ENCODE measurements at regions not wholly inside any gene's neighbourhood (a gene's known extent, or its start where the extent isn't known, plus 50 kb on each side); places are given as distances from the start of the nearest gene placed in this dataset.

DNA sequence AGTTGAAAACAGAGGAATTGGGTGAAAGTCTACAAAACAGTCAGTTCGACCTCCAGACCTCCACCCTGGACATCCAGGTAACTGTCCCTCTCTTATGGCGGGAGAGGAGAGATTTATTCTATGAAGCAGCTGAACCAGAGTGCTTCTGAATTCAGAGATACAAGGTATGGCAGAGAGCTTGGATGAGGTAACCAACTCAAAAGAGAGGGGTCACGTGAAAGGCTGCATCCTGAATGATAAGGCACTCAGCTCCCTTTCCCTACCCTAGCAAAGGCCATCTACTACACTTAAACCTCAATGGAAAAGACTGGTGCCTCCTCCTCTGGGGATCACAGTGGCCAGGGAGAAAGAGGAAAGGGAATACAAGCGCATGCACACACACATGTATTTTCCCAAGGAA, 88.4 kb upstream of the KCNA3 start:
- no peak for DNase-seq

DNA sequence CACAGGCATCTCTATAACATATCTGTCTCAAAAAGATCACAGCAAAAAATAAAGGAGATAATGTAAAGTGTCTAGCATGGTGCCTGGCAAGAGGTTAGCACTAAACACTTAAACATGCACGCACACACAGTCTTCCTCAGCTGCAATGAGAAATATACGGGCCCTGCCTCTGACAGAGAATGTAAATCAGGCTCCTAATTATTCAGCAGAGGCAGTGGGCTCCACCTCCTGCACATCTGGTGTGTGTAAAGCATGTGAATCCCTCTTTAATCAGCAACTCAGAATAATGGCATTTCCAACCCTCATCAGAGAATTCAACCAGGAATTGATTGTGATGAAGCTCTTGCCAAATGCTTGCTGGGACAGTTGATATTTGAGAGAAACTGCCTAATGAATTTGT, 85.6 kb upstream of the KCNA3 start:
- no peak for DNase-seq

DNA sequence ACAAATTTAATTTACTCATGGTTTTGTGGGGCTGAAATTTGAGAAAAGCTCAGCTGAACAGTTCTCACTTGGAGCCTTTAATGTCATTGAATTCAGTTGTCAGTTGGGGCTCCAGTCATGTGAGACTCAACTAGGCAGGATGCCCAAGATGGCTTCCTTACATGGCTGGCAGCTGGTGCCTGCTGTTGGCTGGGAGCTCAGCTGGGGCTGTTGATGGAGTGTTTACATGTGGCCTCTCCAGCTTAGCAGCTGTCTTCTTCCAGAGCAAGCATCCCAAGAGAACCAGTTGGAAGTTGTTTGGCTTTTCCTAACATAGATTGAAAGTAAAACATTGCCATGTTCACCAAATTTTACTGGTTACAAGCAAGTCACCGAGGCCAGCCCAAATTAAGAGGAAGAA, 81.8 kb upstream of the KCNA3 start:
- no peak for DNase-seq

- no peak for DNase-seq
These were observed 78.4 kb upstream of the KCNA3 start for GRCh38 chr1:110752941-110753725.

GRCh38 chr1:110750562-110750961, 75.8 kb upstream of the KCNA3 start:
- no peak for DNase-seq

DNA sequence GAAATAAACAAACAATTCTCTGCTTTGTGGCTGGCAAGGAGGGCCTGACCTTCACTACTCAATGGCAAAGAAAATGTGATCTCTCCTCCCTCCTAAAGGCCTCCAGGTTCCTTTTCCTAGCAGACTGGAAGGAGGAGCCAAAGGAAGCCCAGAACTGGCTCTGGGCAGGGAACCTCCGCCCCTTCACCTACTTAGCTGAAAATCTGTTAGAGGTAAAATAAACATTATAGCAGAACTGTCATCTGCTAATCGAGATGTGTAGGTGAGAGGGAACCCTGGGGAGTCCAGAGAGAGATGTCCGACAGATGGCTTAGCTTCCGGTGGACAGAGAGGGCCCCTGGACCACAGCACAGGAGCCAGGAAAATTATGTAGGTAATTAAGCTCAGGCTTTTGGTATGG, 75.2 kb upstream of the KCNA3 start:
- DNase-seq, result no peak

DNA sequence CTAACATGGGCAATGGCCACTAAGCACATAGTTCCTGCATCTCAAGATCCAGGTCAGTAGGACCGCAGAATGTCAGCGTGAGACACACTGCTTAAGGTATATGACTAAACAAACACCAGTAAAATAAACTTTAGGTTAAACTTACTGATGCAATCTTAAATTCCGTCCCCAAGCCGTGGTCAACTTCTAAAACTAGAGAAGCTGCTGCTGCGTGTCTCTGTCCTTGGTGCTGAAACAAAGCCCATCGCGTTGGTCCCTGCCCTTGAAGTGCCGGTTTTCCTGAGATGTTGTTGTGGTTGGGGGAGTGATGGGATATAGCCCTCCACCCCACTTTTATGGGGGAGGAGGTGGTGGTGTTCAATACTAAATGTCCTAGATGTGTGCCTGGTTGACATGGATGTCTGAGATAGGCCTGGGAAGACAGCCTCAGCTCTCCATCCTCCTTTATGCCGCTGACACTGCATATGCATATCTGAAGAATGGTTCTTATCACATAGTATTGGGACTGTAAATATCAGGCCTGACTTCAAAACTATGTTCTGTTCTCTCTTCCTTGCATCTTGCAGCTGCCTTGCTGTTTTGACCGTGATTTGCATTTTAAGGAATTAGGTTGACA, 72.0 kb upstream of the KCNA3 start:
- no peak for DNase-seq

GRCh38 chr1:110743397-110743796, 68.7 kb upstream of the KCNA3 start:
- no peak for DNase-seq

GRCh38 chr1:110736900-110737605, 62.3 kb upstream of the KCNA3 start:
- no peak for DNase-seq

DNA sequence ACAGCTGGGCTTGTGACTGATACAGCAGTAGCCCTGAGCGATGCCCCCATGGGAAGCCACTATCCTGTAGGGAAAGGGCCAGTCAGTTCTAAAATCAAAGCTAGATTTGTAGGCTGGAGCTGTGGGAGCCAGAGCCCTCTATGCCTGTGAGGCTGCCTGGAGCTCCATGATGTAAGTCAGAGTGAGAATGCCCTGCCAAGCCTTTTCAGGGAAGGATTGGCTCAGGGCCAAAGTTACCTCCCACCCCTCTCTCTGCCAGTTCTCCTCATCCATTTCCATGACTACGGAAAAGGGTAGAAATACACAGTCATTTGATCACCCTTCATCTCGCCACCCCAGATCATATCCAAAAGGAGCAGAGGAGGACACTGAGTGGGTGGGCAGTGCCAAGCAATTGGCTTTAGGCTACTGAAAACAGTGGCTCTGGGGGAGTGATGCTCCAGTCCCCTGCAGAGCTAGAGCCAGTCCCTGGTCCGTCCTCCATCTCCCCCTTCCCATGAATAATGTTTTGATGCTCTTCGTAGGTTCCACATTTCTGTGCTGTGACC, 59.5 kb upstream of the KCNA3 start:
- no peak for DNase-seq

DNA sequence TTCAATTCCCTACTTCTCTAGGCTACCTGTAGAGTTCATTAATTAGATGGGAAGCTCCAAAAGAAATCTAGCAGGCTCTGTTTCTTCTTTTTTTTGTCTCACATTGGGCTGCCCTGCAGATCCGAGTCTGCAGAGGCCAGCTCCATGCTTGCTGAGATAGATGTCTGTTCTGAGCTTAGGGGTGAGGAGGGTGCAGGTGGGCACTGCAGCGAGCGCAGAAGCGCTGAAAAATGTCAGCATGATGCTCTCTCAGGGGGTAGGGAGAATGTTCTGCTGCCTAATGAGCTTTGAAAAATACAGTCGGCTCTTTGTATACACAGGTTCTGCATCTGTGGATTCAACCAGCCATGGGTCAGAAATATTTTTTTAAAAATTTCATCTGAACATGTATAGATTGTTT, 56.8 kb upstream of the KCNA3 start:
- DNase-seq, result no peak

DNA sequence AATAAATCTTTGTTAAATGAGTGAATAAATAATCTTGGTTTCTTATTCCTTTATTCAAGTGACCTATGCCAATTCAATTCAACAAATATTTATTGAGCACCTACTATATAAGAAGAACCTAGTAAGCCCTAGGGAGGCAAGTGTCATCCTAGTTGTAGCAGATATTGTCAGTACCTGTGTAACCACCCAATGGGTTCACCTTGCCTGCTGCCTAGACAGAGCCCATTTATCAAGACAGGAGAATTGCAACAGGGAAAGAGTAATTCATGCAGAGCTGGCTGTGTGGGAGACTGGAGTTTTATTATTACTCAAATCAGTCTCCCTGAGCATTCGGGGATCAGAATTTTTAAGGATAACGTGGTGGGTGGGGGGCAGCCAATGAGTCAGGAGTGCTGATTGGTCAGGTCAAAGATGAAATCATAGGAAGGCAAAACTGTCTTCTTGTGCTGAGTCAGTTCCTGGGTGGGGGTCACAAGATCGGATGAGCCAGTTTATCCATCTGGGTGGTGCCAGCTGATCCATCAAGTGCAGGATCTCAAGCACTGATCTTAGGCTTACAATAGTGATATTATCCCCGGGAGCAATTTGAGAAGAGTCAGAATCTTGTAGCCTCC, 53.8 kb upstream of the KCNA3 start:
- no peak for DNase-seq

- DNase-seq, result no peak
These were observed 52.5 kb upstream of the KCNA3 start for GRCh38 chr1:110727246-110727645.

GRCh38 chr1:110726755-110727154, 52.0 kb upstream of the KCNA3 start:
- DNase-seq, result no peak
